H9 (cell line): ENCODE measurements at regions not wholly inside any gene's neighbourhood (a gene's known extent, or its start where the extent isn't known, plus 50 kb on each side); places are given as distances from the start of the nearest gene placed in this dataset.

ENCODE experiments used
- DNase-seq: peaks from one replicate; pipeline ENCODE4 v3.0.0-alpha.2; 2017
- H2AFZ ChIP-seq: one replicate; pipeline ENCODE4 v1.6.1; 2013; ENCODE audit warnings: mild to moderate bottlenecking, low read length, control low read depth, moderate library complexity
- H2AK5ac ChIP-seq: 2 replicates; pipeline ENCODE4 v1.6.1; 2013; ENCODE audit warnings: low read length, control low read depth, mixed read lengths; ENCODE audit not compliant: insufficient read length
- H2BK120ac ChIP-seq: one replicate; pipeline ENCODE4 v1.6.1; 2013; ENCODE audit warnings: low read depth, mild to moderate bottlenecking, low read length, control low read depth, inconsistent platforms; ENCODE audit not compliant: poor library complexity, severe bottlenecking
- H2BK12ac ChIP-seq: 2 replicates; pipeline ENCODE4 v1.6.1; 2013; ENCODE audit warnings: low read length, control low read depth, mixed read lengths, low read depth; ENCODE audit not compliant: insufficient read length
- H2BK15ac ChIP-seq: 2 replicates; pipeline ENCODE4 v1.6.1; 2013; ENCODE audit warnings: low read depth, low read length, control low read depth
- H2BK20ac ChIP-seq: one replicate; pipeline ENCODE4 v1.6.1; 2013; ENCODE audit warnings: low read depth, mild to moderate bottlenecking, low read length, control low read depth, inconsistent platforms; ENCODE audit not compliant: poor library complexity, severe bottlenecking
- H2BK5ac ChIP-seq: 2 replicates; pipeline ENCODE4 v1.6.1; 2013; ENCODE audit warnings: low read length, control low read depth, mixed read lengths; ENCODE audit not compliant: insufficient read length
- H3K14ac ChIP-seq: 2 replicates; pipeline ENCODE4 v1.6.1; 2013; ENCODE audit warnings: low read length, control low read depth; ENCODE audit not compliant: insufficient read depth
- H3K18ac ChIP-seq: 2 replicates; pipeline ENCODE4 v1.6.1; 2013; ENCODE audit warnings: low read depth, mild to moderate bottlenecking, mixed read lengths, low read length, control low read depth; ENCODE audit not compliant: insufficient read length
- H3K23ac ChIP-seq: 2 replicates; pipeline ENCODE4 v1.6.1; 2013; ENCODE audit warnings: low read length, control low read depth, mixed read lengths, low read depth; ENCODE audit not compliant: insufficient read length
- H3K23me2 ChIP-seq: 2 replicates; pipeline ENCODE4 v1.6.1; 2013; ENCODE audit warnings: low read depth, mild to moderate bottlenecking, mixed read lengths, low read length, control low read depth; ENCODE audit not compliant: insufficient read length, poor library complexity, severe bottlenecking
- H3K27ac ChIP-seq: 2 replicates; pipeline ENCODE4 v1.5.1; 2013; ENCODE audit warnings: low read length, control low read depth, mixed read lengths, low read depth; ENCODE audit not compliant: insufficient read length
- H3K27me3 ChIP-seq: 2 replicates; pipeline ENCODE4 v1.6.1; 2013; ENCODE audit warnings: low read length, control low read depth, inconsistent platforms; ENCODE audit not compliant: insufficient read depth
- H3K4ac ChIP-seq: 2 replicates; pipeline ENCODE4 v1.6.1; 2013; ENCODE audit warnings: low read depth, mild to moderate bottlenecking, control low read depth, inconsistent platforms, low read length, moderate library complexity
- H3K4me1 ChIP-seq: 2 replicates; pipeline ENCODE4 v1.6.1; 2013; ENCODE audit warnings: low read length, control low read depth, inconsistent platforms; ENCODE audit not compliant: insufficient read depth
- H3K4me2 ChIP-seq: 2 replicates; pipeline ENCODE4 v1.6.1; 2013; ENCODE audit warnings: low read length, control low read depth, mixed read lengths; ENCODE audit not compliant: insufficient read length, insufficient read depth
- H3K56ac ChIP-seq: 2 replicates; pipeline ENCODE4 v1.6.1; 2013; ENCODE audit warnings: low read depth, mild to moderate bottlenecking, mixed read lengths, low read length, control low read depth; ENCODE audit not compliant: insufficient read length
- H3K79me1 ChIP-seq: 2 replicates; pipeline ENCODE4 v1.6.1; 2013; ENCODE audit warnings: low read depth, mild to moderate bottlenecking, moderate library complexity, low read length, control low read depth, inconsistent platforms; ENCODE audit not compliant: insufficient read depth, poor library complexity, severe bottlenecking
- H3K79me2 ChIP-seq: 2 replicates; pipeline ENCODE4 v1.6.1; 2013; ENCODE audit warnings: low read length, control low read depth, inconsistent platforms; ENCODE audit not compliant: insufficient read depth
- H3K9ac ChIP-seq: 2 replicates; pipeline ENCODE4 v1.6.1; 2013; ENCODE audit warnings: low read length, control low read depth, mixed read lengths; ENCODE audit not compliant: insufficient read length; ENCODE audit errors: extremely low read depth
- H3K9me3 ChIP-seq: one replicate; pipeline ENCODE4 v1.6.1; 2013; ENCODE audit warnings: low read depth, low read length, inconsistent platforms; ENCODE audit not compliant: control insufficient read depth
- H3T11ph ChIP-seq: one replicate; pipeline ENCODE4 v1.6.1; 2013; ENCODE audit warnings: mild to moderate bottlenecking, low read length, control low read depth, inconsistent platforms
- H4K20me1 ChIP-seq: one replicate; pipeline ENCODE4 v1.6.1; 2013; ENCODE audit not compliant: control insufficient read depth, insufficient read length, insufficient read depth
- H4K5ac ChIP-seq: 2 replicates; pipeline ENCODE4 v1.6.1; 2013; ENCODE audit warnings: low read depth, mild to moderate bottlenecking, mixed read lengths, low read length, control low read depth; ENCODE audit not compliant: insufficient read length
- H4K8ac ChIP-seq: replicated peaks from 2 replicates; pipeline ENCODE4 v1.6.1; 2013; ENCODE audit warnings: low read length, control low read depth, mixed read lengths, low read depth; ENCODE audit not compliant: insufficient read length
- H4K91ac ChIP-seq: 2 replicates; pipeline ENCODE4 v1.6.1; 2013; ENCODE audit warnings: low read depth, mild to moderate bottlenecking, moderate library complexity, mixed read lengths, low read length, control low read depth; ENCODE audit not compliant: insufficient read length
- H3K27ac Mint-ChIP-seq, 3 experiments: 2 replicates in 2 of 3; 3 replicates in 1 of 3; pipeline ENCODE4 v1.8.0; 2020 to 2021; ENCODE audit warnings: mixed read lengths in 3 of 3, mild to moderate bottlenecking in 1 of 3, moderate library complexity in 1 of 3
- H3K27me3 Mint-ChIP-seq: 2 replicates; pipeline ENCODE4 v1.8.0; 2021; ENCODE audit warnings: low read depth, mild to moderate bottlenecking, moderate library complexity, mixed read lengths
- H3K36me3 Mint-ChIP-seq, 3 experiments: 2 replicates in 2 of 3; 3 replicates in 1 of 3; pipeline ENCODE4 v1.8.0; 2020 to 2021; ENCODE audit warnings: low read depth in 3 of 3, mixed read lengths in 3 of 3; ENCODE audit not compliant: insufficient read depth in 1 of 3
- H3K4me1 Mint-ChIP-seq, 2 experiments: 2 replicates each; pipeline ENCODE4 v1.8.0; 2020; ENCODE audit warnings: mixed read lengths in 2 of 2
- H3K4me3 Mint-ChIP-seq, 2 experiments: 2 replicates in 1 of 2; 3 replicates in 1 of 2; pipeline ENCODE4 v1.8.0; 2020 to 2021; ENCODE audit warnings: mild to moderate bottlenecking in 2 of 2, mixed read lengths in 2 of 2, moderate library complexity in 1 of 2
- H3K9me3 Mint-ChIP-seq, 2 experiments: 2 replicates in 1 of 2; 3 replicates in 1 of 2; pipeline ENCODE4 v1.8.0; 2020; ENCODE audit warnings: mild to moderate bottlenecking in 2 of 2, mixed read lengths in 2 of 2, moderate library complexity in 1 of 2
- CTCF ChIP-seq: fragments of 200-600 bp; sonication (generic); conservative IDR thresholded peaks from 3 replicates; pipeline ENCODE4 v1.8.0; 2021; ENCODE audit warnings: antibody characterized with exemption, mild to moderate bottlenecking
- WGBS: extraction: QIAGEN DNeasy Blood & Tissue Kit; methylation state at CpG from one replicate; pipeline ENCODE4 v1.1.7; 2013; ENCODE audit warnings: missing lambda C conversion rate, low lambda C conversion rate, mixed read lengths; ENCODE audit not compliant: insufficient read length; ENCODE audit errors: extremely low coverage; 5-methylcytosine and 5-hydroxymethylcytosine counted together

DNA sequence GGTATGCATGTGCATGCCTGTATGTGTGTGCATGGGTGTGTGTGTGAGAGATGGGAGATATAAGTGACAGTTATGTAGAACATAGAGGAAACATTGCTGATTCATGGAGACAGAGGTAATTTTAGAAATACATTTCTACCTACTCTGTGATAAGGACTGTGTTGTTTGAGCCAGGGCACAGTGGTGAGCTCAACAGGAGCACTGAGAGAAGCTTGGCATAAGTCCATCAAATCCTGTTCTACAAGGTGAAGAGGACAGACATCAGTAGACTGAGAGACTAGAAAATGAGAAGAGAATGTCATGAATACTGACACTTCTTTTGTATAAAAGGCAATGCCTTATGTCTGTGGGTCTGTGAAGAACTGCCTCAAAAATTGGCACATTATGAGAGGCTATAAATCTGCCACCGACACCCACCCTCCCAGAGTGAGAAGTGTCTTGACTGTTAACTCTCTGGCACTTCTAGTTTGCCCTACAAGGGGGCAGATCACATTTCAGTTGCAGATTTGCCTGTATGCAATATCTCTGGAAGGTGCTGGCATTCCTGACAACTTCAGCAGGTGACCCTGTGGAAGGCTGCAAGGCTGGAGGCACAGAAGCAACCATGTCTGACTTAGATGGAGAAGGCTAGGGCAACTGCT, 962.3 kb upstream of the NRXN1 start:
- peaks cover 8% of the 10 kb centered on the region in 2 experiments for H3K4me1 Mint-ChIP-seq
- no peak overlapping the region for H2AFZ ChIP-seq

More for the DNA sequence above, 962.3 kb upstream of the NRXN1 start:
- Histone ChIP-seq H3K9ac (no peak overlapping the region), H3T11ph (no peak overlapping the region), H3K18ac (no peak overlapping the region), H3K4ac (no peak overlapping the region), H3K56ac (no peak overlapping the region), H3K14ac (no peak overlapping the region), H3K27ac (no peak overlapping the region), H3K23me2 (no peaks in the 10 kb centered on the region), H4K91ac (no peak overlapping the region), H3K9me3 (no peaks in the 10 kb centered on the region), H3K4me2 (no peak overlapping the region), H4K20me1 (no peaks in the 10 kb centered on the region), H2AK5ac (no peak overlapping the region), H2BK120ac (no peak overlapping the region), H2BK12ac (no peak overlapping the region), H3K23ac (no peak overlapping the region), H3K79me1 (no peaks in the 10 kb centered on the region), H3K4me1 (no peaks in the 10 kb centered on the region), H3K27me3 (no peaks in the 10 kb centered on the region), H2BK15ac (no peak overlapping the region), H4K8ac (no peak overlapping the region), H3K79me2 (no peaks in the 10 kb centered on the region), H2BK20ac (no peak overlapping the region), H4K5ac (no peak overlapping the region), H2BK5ac (no peak overlapping the region)
- peaks cover 7 to 18% of the 10 kb centered on the region in 2 experiments for H3K9me3 Mint-ChIP-seq
- no peak overlapping the region for H3K4me3 Mint-ChIP-seq
- H3K27ac Mint-ChIP-seq = no peak overlapping the region; a peak in 2 of 7 replicates
- no CpG with 5 or more reads among the region's 1 CpG for WGBS
- no peaks in the 10 kb centered on the region for H3K27me3 Mint-ChIP-seq
- DNase-seq = no peak
- peaks cover 8 to 15% (median 8%) of the 10 kb centered on the region in 3 experiments; a peak in 5 of 7 replicates for H3K36me3 Mint-ChIP-seq
- TF ChIP-seq CTCF = no peak
